Colonic mucosa (tissue), 4 donors: ENCODE measurements at regions not wholly inside any gene's neighbourhood (a gene's known extent, or its start where the extent isn't known, plus 50 kb on each side); places are given as distances from the start of the nearest gene placed in this dataset.

ENCODE experiments used
- DNase-seq: peaks from one replicate; pipeline ENCODE4 v3.0.0-alpha.2; 2020
- H3K27ac ChIP-seq: fragments of 200-600 bp; one replicate; pipeline ENCODE4 v1.8.0; 2021
- H3K27me3 ChIP-seq: fragments of 200-600 bp; one replicate; pipeline ENCODE4 v1.8.0; 2021
- H3K36me3 ChIP-seq: fragments of 200-600 bp; one replicate; pipeline ENCODE4 v1.8.0; 2021
- H3K4me1 ChIP-seq: fragments of 200-600 bp; one replicate; pipeline ENCODE4 v1.8.0; 2021; ENCODE audit warnings: mild to moderate bottlenecking
- H3K4me3 ChIP-seq: fragments of 200-600 bp; one replicate; pipeline ENCODE4 v1.8.0; 2021
- H3K9ac ChIP-seq, 2 donors: one replicate each; pipeline ENCODE4 v1.7.0; 2013; ENCODE audit warnings: control low read depth in 2 of 2, low read depth in 2 of 2, low read length in 2 of 2
- H3K9me3 ChIP-seq: fragments of 200-600 bp; one replicate; pipeline ENCODE4 v1.8.0; 2021
- CTCF ChIP-seq: fragments of 200-600 bp; IDR thresholded peaks from one replicate; pipeline ENCODE4 v1.8.0; 2022; ENCODE audit warnings: antibody characterized with exemption, mild to moderate bottlenecking
- intact Hi-C: fragments of 100-400 bp; cut with DNase I; formaldehyde crosslinking; loops from one replicate; pipeline ENCODE4 v1.14.1; 2022
- donor health status: healthy.
- donor health status: DM: no; HTN: no; CAD: no.
- donor health status: DM: no; HTN: no; CAD: no.

DNA sequence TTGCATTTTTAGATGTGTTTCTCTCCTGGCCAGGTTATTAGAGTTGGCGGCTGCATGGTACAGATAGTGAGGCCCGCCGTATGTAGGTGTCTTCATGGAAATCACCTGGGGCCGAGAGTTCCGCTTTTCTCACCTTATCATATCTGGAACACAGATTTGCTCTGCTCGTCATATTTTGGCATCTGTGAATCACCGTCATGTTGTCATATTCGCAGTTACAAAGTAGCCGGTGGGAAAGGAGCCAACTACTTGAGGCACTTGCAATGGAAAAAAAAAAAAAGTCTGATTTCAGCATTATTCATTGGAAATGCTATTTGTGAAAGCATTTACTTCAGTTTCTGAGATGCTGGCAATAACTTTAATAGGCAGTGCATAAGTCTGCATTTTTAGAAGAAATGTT lies 1715.2 kb upstream of the TENM3 start:
- no peak for TF ChIP-seq CTCF
- no peak for DNase-seq
- intact Hi-C loops: no loop called here

GRCh38 chr4:180530787-180531186 lies 1712.4 kb upstream of the TENM3 start:
- Histone ChIP-seq H3K27me3 (no peaks in the 10 kb centered on the region), H3K9me3 (no peaks in the 10 kb centered on the region), H3K9ac (no peak overlapping the region), H3K36me3 (no peaks in the 10 kb centered on the region), H3K27ac (no peak overlapping the region), H3K4me3 (no peak overlapping the region), H3K4me1 (no peaks in the 10 kb centered on the region)
- intact Hi-C loops: no loop called here
- DNase-seq: no peak
- TF ChIP-seq CTCF: no peak

More for the DNA sequence above, 1715.2 kb upstream of the TENM3 start:
- Histone ChIP-seq H3K27me3 (no peaks in the 10 kb centered on the region), H3K4me1 (no peaks in the 10 kb centered on the region), H3K9ac (no peak overlapping the region), H3K27ac (no peak overlapping the region), H3K4me3 (no peak overlapping the region), H3K9me3 (no peaks in the 10 kb centered on the region), H3K36me3 (no peaks in the 10 kb centered on the region)

GRCh38 chr4:180532691-180533090 lies 1710.5 kb upstream of the TENM3 start:
- H3K4me1 ChIP-seq: no peaks in the 10 kb centered on the region
- no peak overlapping the region for H3K9ac ChIP-seq
- H3K9me3 ChIP-seq: no peaks in the 10 kb centered on the region
- TF ChIP-seq CTCF: no peak
- no peak overlapping the region for H3K4me3 ChIP-seq
- DNase-seq: no peak
- intact Hi-C loops: no loop called here
- H3K36me3 ChIP-seq: no peaks in the 10 kb centered on the region
- no peaks in the 10 kb centered on the region for H3K27me3 ChIP-seq
- H3K27ac ChIP-seq: no peak overlapping the region

DNA sequence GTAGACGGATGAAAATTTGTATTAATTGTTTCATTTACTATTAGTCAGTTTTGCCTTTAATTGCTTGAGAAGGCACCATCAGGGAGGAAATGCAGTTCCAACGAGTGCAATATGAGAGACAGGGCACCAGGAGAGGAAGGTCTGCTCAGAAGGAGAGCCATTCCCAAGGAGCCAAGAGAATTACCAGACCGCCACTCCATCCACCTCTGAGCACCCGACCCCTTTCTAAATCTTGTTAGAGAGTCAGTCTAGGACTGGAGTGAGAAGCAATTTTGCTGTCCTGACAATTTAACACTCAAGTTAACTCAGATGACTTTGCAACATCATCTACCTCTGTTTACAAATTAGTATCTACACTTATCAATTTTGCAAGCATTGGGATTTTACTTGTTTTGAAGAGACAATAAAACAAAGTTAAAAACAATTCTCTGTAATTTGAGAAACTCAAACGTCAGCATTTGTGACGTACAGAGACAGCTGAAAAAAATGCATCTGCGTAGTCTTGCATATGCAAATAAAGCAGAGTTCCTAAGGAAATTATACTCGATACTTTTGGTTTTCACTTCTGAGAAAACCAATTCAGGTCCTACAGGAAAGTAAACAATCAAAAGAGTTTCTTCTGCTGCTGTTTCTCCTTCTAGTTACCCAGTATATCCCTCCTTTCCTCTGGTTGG lies 1704.7 kb upstream of the TENM3 start:
- Histone ChIP-seq H3K9me3 (no peaks in the 10 kb centered on the region), H3K9ac (no peak overlapping the region), H3K27me3 (no peaks in the 10 kb centered on the region), H3K4me3 (no peak overlapping the region), H3K4me1 (no peaks in the 10 kb centered on the region), H3K36me3 (no peaks in the 10 kb centered on the region), H3K27ac (no peak overlapping the region)
- no peak for TF ChIP-seq CTCF
- intact Hi-C loops: no loop called here
- no peak for DNase-seq

GRCh38 chr4:180539284-180539683 lies 1703.9 kb upstream of the TENM3 start:
- Histone ChIP-seq H3K27ac (no peak overlapping the region), H3K4me3 (no peak overlapping the region), H3K4me1 (no peaks in the 10 kb centered on the region), H3K36me3 (no peaks in the 10 kb centered on the region), H3K9me3 (no peaks in the 10 kb centered on the region), H3K27me3 (no peaks in the 10 kb centered on the region), H3K9ac (no peak overlapping the region)
- intact Hi-C loops: no loop called here
- DNase-seq: no peak
- TF ChIP-seq CTCF: no peak
